Liver (tissue), 3 donors: ENCODE measurements at regions not wholly inside any gene's neighbourhood (a gene's known extent, or its start where the extent isn't known, plus 50 kb on each side); places are given as distances from the start of the nearest gene placed in this dataset.

ENCODE experiments used
- ATF3 ChIP-seq: IDR thresholded peaks from 2 replicates; pipeline ENCODE4 v1.6.1; 2016; ENCODE audit warnings: antibody characterized with exemption
- EGR1 ChIP-seq, 2 donors: IDR thresholded peaks; 2 replicates each; pipeline ENCODE4 v1.6.1; 2016 to 2018; ENCODE audit warnings: antibody characterized with exemption in 2 of 2, low read depth in 2 of 2
- FOXA1 ChIP-seq: IDR thresholded peaks from 2 replicates; pipeline ENCODE4 v1.6.1; 2016; ENCODE audit warnings: antibody characterized with exemption
- GABPA ChIP-seq, 2 donors: IDR thresholded peaks in 1 of 2; conservative IDR thresholded peaks in 1 of 2; 2 replicates each; pipeline ENCODE4 v1.6.1; 2016; ENCODE audit warnings: antibody characterized with exemption in 2 of 2, mild to moderate bottlenecking in 1 of 2, moderate library complexity in 1 of 2
- JUND ChIP-seq, 2 donors: IDR thresholded peaks; 2 replicates each; pipeline ENCODE4 v1.6.1; 2016; ENCODE audit warnings: antibody characterized with exemption in 2 of 2
- MAX ChIP-seq: IDR thresholded peaks from 2 replicates; pipeline ENCODE4 v1.6.1; 2016; ENCODE audit warnings: antibody characterized with exemption
- RAD21 ChIP-seq, 2 donors: IDR thresholded peaks; 2 replicates each; pipeline ENCODE4 v1.6.1; 2016; ENCODE audit warnings: antibody characterized with exemption in 2 of 2, mild to moderate bottlenecking in 2 of 2
- REST ChIP-seq: IDR thresholded peaks from 2 replicates; pipeline ENCODE4 v1.6.1; 2016; ENCODE audit warnings: antibody characterized with exemption, mild to moderate bottlenecking
- SP1 ChIP-seq: IDR thresholded peaks from 2 replicates; pipeline ENCODE4 v1.6.1; 2018; ENCODE audit warnings: antibody characterized with exemption, mild to moderate bottlenecking
- TAF1 ChIP-seq: conservative IDR thresholded peaks from 2 replicates; pipeline ENCODE4 v1.6.1; 2016; ENCODE audit warnings: antibody characterized with exemption, mild to moderate bottlenecking
- YY1 ChIP-seq: IDR thresholded peaks from 2 replicates; pipeline ENCODE4 v1.6.1; 2016; ENCODE audit warnings: antibody characterized with exemption, mild to moderate bottlenecking
- TF ChIP-seq, protein P1 (sequence below): fragments of 150-350 bp; IDR thresholded peaks from 2 replicates; pipeline ENCODE4 v1.5.1; 2017; ENCODE audit warnings: improper control_type of control experiment, low read depth, low read length; ENCODE audit not compliant: missing input control
- donor health status: healthy.
- donor health status: healthy.

GRCh38 chr13:78398743-78399410, 204.5 kb downstream of the POU4F1 start:
- TF ChIP-seq MAX: no peak
- TF ChIP-seq, protein P1, sequence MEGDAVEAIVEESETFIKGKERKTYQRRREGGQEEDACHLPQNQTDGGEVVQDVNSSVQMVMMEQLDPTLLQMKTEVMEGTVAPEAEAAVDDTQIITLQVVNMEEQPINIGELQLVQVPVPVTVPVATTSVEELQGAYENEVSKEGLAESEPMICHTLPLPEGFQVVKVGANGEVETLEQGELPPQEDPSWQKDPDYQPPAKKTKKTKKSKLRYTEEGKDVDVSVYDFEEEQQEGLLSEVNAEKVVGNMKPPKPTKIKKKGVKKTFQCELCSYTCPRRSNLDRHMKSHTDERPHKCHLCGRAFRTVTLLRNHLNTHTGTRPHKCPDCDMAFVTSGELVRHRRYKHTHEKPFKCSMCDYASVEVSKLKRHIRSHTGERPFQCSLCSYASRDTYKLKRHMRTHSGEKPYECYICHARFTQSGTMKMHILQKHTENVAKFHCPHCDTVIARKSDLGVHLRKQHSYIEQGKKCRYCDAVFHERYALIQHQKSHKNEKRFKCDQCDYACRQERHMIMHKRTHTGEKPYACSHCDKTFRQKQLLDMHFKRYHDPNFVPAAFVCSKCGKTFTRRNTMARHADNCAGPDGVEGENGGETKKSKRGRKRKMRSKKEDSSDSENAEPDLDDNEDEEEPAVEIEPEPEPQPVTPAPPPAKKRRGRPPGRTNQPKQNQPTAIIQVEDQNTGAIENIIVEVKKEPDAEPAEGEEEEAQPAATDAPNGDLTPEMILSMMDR: no peak
- TF ChIP-seq TAF1: no peak
- TF ChIP-seq GABPA (IDR thresholded peaks at IDR 0.05 in 1 of 2, conservative IDR thresholded peaks at IDR 0.05 in 1 of 2): no peak
- no peak for TF ChIP-seq YY1
- TF ChIP-seq REST: no peak
- TF ChIP-seq EGR1 (IDR thresholded peaks at IDR 0.05; ENCODE audit: low read depth in 2 of 2): no peak
- no peak for TF ChIP-seq SP1
- no peak for TF ChIP-seq JUND (IDR thresholded peaks at IDR 0.05)
- TF ChIP-seq ATF3: no peak
- TF ChIP-seq FOXA1: no peak
- no peak for TF ChIP-seq RAD21 (IDR thresholded peaks at IDR 0.05)
